Testis (tissue), 2 donors: ENCODE measurements at regions not wholly inside any gene's neighbourhood (a gene's known extent, or its start where the extent isn't known, plus 50 kb on each side); places are given as distances from the start of the nearest gene placed in this dataset.

Experiments
- POLR2A ChIP-seq: fragments of 450-650 bp; IDR thresholded peaks from one replicate; pipeline ENCODE4 v1.6.1; 2017; ENCODE audit warnings: antibody characterized with exemption, mild to moderate bottlenecking, moderate library complexity
- TF ChIP-seq, protein P1 (sequence below), 3 experiments: fragments of 450-650 bp in 2 of 3; fragments of 200-600 bp in 1 of 3; sonication (generic) in 1 of 3; IDR thresholded peaks; one replicate each; pipeline ENCODE4 v1.5.1; 2016 to 2019; ENCODE audit warnings: antibody characterized with exemption in 3 of 3, mild to moderate bottlenecking in 2 of 3, moderate library complexity in 1 of 3

DNA sequence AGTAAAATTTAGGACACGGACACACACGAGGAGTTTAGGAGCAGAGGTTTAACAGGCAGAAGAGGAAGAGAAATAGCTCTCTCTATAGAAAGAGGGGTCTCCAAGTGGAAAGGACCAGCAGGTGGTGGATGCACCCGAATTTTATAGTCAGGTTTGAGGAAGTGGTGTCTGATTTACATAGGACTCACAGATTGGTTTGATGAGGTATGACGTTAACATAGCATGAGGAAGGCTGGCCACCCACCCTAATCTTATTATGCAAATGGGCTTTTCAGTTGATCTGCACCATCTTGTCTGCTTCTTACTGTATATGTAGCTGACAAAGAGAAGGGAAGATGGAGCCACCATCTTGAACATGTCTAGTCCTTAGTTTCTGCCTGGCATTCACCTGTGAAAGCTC is 52.5 kb upstream of the RGS2 start:
- TF ChIP-seq, protein P1, sequence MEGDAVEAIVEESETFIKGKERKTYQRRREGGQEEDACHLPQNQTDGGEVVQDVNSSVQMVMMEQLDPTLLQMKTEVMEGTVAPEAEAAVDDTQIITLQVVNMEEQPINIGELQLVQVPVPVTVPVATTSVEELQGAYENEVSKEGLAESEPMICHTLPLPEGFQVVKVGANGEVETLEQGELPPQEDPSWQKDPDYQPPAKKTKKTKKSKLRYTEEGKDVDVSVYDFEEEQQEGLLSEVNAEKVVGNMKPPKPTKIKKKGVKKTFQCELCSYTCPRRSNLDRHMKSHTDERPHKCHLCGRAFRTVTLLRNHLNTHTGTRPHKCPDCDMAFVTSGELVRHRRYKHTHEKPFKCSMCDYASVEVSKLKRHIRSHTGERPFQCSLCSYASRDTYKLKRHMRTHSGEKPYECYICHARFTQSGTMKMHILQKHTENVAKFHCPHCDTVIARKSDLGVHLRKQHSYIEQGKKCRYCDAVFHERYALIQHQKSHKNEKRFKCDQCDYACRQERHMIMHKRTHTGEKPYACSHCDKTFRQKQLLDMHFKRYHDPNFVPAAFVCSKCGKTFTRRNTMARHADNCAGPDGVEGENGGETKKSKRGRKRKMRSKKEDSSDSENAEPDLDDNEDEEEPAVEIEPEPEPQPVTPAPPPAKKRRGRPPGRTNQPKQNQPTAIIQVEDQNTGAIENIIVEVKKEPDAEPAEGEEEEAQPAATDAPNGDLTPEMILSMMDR (IDR thresholded peaks at IDR 0.05): no peak
- no peak for TF ChIP-seq POLR2A
